Ishikawa (cell line): ENCODE measurements at regions not wholly inside any gene's neighbourhood (a gene's known extent, or its start where the extent isn't known, plus 50 kb on each side); places are given as distances from the start of the nearest gene placed in this dataset.

Experiments used
- CEBPB ChIP-seq: IDR thresholded peaks from 2 replicates; pipeline ENCODE4 v1.6.1; 2012
- CREB1 ChIP-seq: IDR thresholded peaks from 2 replicates; pipeline ENCODE4 v1.6.1; 2012; ENCODE audit warnings: low read depth
- EGR1 ChIP-seq: IDR thresholded peaks from 2 replicates; pipeline ENCODE4 v1.6.1; 2012
- EP300 ChIP-seq: IDR thresholded peaks from 2 replicates; pipeline ENCODE4 v1.6.1; 2012; ENCODE audit warnings: borderline replicate concordance
- FOXM1 ChIP-seq: IDR thresholded peaks from 2 replicates; pipeline ENCODE4 v1.6.1; 2012; ENCODE audit warnings: low read depth, borderline replicate concordance
- MAX ChIP-seq: IDR thresholded peaks from 2 replicates; pipeline ENCODE4 v1.6.1; 2012
- NFIC ChIP-seq: IDR thresholded peaks from 2 replicates; pipeline ENCODE4 v1.6.1; 2012
- RAD21 ChIP-seq: IDR thresholded peaks from 2 replicates; pipeline ENCODE4 v1.6.1; 2012; ENCODE audit warnings: low read depth
- REST ChIP-seq: IDR thresholded peaks from 2 replicates; pipeline ENCODE4 v1.6.1; 2012; ENCODE audit warnings: low read depth, mild to moderate bottlenecking
- TAF1 ChIP-seq: IDR thresholded peaks from 2 replicates; pipeline ENCODE4 v1.6.1; 2012; ENCODE audit warnings: low read depth, mild to moderate bottlenecking
- TCF12 ChIP-seq: IDR thresholded peaks from 2 replicates; pipeline ENCODE4 v1.6.1; 2012; ENCODE audit warnings: low read depth
- TEAD4 ChIP-seq: IDR thresholded peaks from 2 replicates; pipeline ENCODE4 v1.6.1; 2012
- USF1 ChIP-seq: IDR thresholded peaks from 2 replicates; pipeline ENCODE4 v1.6.1; 2012
- YY1 ChIP-seq: IDR thresholded peaks from 2 replicates; pipeline ENCODE4 v1.6.1; 2012; ENCODE audit warnings: low read depth
- ZBTB7A ChIP-seq: IDR thresholded peaks from 2 replicates; pipeline ENCODE4 v1.6.1; 2012; ENCODE audit warnings: low read depth

GRCh38 chr6:169981969-169982368 is 230.5 kb downstream of the ERMARD start:
- TF ChIP-seq CREB1, result no peak
- no peak for TF ChIP-seq USF1
- no peak for TF ChIP-seq TAF1
- TF ChIP-seq RAD21, result no peak
- TF ChIP-seq EGR1, result no peak
- no peak for TF ChIP-seq TEAD4
- TF ChIP-seq TCF12, result no peak
- TF ChIP-seq REST, result no peak
- TF ChIP-seq CEBPB, result no peak
- no peak for TF ChIP-seq YY1
- TF ChIP-seq ZBTB7A, result no peak
- TF ChIP-seq EP300, result no peak
- TF ChIP-seq MAX, result no peak
- no peak for TF ChIP-seq NFIC
- no peak for TF ChIP-seq FOXM1

GRCh38 chr6:169981568-169981967 is 230.1 kb downstream of the ERMARD start:
- no peak for TF ChIP-seq RAD21
- TF ChIP-seq TCF12, result no peak
- TF ChIP-seq EGR1, result no peak
- no peak for TF ChIP-seq USF1
- no peak for TF ChIP-seq YY1
- no peak for TF ChIP-seq TAF1

- no peak for TF ChIP-seq YY1
- TF ChIP-seq TCF12, result no peak
- no peak for TF ChIP-seq TEAD4
- no peak for TF ChIP-seq EGR1
- TF ChIP-seq ZBTB7A, result no peak
- no peak for TF ChIP-seq REST
- no peak for TF ChIP-seq MAX
- TF ChIP-seq NFIC, result no peak
- TF ChIP-seq EP300, result no peak
Measured at GRCh38 chr6:169980826-169981450, 229.5 kb downstream of the ERMARD start.

GRCh38 chr6:169979873-169980432 is 228.5 kb downstream of the ERMARD start:
- TF ChIP-seq EGR1, result no peak
- TF ChIP-seq TCF12, result no peak
- no peak for TF ChIP-seq CEBPB
- no peak for TF ChIP-seq USF1
- no peak for TF ChIP-seq REST
- no peak for TF ChIP-seq RAD21

GRCh38 chr6:169978615-169979161 is 227.3 kb downstream of the ERMARD start:
- TF ChIP-seq EGR1 (no peak), YY1 (no peak), CEBPB (no peak), TAF1 (no peak), CREB1 (no peak), ZBTB7A (no peak), USF1 (no peak), REST (no peak), EP300 (no peak), TCF12 (no peak), TEAD4 (no peak), RAD21 (no peak), MAX (no peak), FOXM1 (no peak), NFIC (no peak)
